ENCODE measurements at regions not wholly inside any gene's neighbourhood (a gene's known extent, or its start where the extent isn't known, plus 50 kb on each side); places are given as distances from the start of the nearest gene placed in this dataset.

GRCh38 chr2:54377901-54378493 lies 78.1 kb upstream of the SPTBN1 start:
- ChIA-PET CTCF (interaction anchor here (0.6 to 1.0 kb wide), 2 partner anchors 68 to 1806 kb away, joined by 3 read pairs; partner anchors contain the start of gene CCDC85A), POLR2A (interaction anchor here (0.8 kb wide), 1 partner anchor 79 kb away, joined by 3 read pairs; no protein-coding TSS in a partner anchor)
- WGBS (ENCODE audit: low lambda C conversion rate): 77% methylated on average over 10 of the region's 10 CpGs

More at GRCh38 chr2:54377901-54378493, 78.1 kb upstream of the SPTBN1 start:
- no peaks in the 10 kb centered on the region; the same call in 1 of the 2 replicates for H3K27me3 ChIP-seq (ENCODE audit: insufficient read depth)
- no peaks in the 10 kb centered on the region for H4K20me1 ChIP-seq (ENCODE audit: insufficient read depth)
- no peaks in the 10 kb centered on the region for H3K79me2 ChIP-seq (ENCODE audit: insufficient read depth)
- no peak for DNase-seq
- no peak overlapping the region for H3K27ac ChIP-seq (ENCODE audit: low read depth in 2 of 2, low read length in 1 of 2)
- no peak overlapping the region for H3K4me2 ChIP-seq
- no peaks in the 10 kb centered on the region for H3K9me2 ChIP-seq
- H3K9me3 ChIP-seq: no peaks in the 10 kb centered on the region
- TF ChIP-seq YY1 (IDR thresholded peaks at IDR 0.05; ENCODE audit: low read depth) (no peak), NRF1 (IDR thresholded peaks at IDR 0.05; ENCODE audit: low read depth, low read length) (no peak), GABPA (IDR thresholded peaks at IDR 0.05; ENCODE audit: low read depth) (no peak), SMC3 (IDR thresholded peaks at IDR 0.05; ENCODE audit: low read depth, low read length) (no peak), CTCF (IDR thresholded peaks at IDR 0.05) (no peak), RAD21 (IDR thresholded peaks at IDR 0.05; ENCODE audit: low read length) (no peak), USF1 (IDR thresholded peaks at IDR 0.05; ENCODE audit: borderline replicate concordance, low read depth) (no peak), GATA2 (CRISPR knock-in tag; IDR thresholded peaks at IDR 0.05) (no peak), EZH2phosphoT487 (IDR thresholded peaks at IDR 0.05; ENCODE audit: borderline replicate concordance, low read depth) (no peak), TAF1 (IDR thresholded peaks at IDR 0.05; ENCODE audit: borderline replicate concordance, low read depth, low read length) (no peak), TCF12 (IDR thresholded peaks at IDR 0.05) (no peak)
- TF ChIP-seq, protein P1, sequence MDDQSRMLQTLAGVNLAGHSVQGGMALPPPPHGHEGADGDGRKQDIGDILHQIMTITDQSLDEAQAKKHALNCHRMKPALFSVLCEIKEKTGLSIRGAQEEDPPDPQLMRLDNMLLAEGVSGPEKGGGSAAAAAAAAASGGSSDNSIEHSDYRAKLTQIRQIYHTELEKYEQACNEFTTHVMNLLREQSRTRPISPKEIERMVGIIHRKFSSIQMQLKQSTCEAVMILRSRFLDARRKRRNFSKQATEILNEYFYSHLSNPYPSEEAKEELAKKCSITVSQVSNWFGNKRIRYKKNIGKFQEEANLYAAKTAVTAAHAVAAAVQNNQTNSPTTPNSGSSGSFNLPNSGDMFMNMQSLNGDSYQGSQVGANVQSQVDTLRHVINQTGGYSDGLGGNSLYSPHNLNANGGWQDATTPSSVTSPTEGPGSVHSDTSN (IDR thresholded peaks at IDR 0.05): no peak
- TF ChIP-seq, protein P2, sequence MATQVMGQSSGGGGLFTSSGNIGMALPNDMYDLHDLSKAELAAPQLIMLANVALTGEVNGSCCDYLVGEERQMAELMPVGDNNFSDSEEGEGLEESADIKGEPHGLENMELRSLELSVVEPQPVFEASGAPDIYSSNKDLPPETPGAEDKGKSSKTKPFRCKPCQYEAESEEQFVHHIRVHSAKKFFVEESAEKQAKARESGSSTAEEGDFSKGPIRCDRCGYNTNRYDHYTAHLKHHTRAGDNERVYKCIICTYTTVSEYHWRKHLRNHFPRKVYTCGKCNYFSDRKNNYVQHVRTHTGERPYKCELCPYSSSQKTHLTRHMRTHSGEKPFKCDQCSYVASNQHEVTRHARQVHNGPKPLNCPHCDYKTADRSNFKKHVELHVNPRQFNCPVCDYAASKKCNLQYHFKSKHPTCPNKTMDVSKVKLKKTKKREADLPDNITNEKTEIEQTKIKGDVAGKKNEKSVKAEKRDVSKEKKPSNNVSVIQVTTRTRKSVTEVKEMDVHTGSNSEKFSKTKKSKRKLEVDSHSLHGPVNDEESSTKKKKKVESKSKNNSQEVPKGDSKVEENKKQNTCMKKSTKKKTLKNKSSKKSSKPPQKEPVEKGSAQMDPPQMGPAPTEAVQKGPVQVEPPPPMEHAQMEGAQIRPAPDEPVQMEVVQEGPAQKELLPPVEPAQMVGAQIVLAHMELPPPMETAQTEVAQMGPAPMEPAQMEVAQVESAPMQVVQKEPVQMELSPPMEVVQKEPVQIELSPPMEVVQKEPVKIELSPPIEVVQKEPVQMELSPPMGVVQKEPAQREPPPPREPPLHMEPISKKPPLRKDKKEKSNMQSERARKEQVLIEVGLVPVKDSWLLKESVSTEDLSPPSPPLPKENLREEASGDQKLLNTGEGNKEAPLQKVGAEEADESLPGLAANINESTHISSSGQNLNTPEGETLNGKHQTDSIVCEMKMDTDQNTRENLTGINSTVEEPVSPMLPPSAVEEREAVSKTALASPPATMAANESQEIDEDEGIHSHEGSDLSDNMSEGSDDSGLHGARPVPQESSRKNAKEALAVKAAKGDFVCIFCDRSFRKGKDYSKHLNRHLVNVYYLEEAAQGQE (IDR thresholded peaks at IDR 0.05; ENCODE audit: low read depth, low read length): no peak
- TF ChIP-seq, protein P3, sequence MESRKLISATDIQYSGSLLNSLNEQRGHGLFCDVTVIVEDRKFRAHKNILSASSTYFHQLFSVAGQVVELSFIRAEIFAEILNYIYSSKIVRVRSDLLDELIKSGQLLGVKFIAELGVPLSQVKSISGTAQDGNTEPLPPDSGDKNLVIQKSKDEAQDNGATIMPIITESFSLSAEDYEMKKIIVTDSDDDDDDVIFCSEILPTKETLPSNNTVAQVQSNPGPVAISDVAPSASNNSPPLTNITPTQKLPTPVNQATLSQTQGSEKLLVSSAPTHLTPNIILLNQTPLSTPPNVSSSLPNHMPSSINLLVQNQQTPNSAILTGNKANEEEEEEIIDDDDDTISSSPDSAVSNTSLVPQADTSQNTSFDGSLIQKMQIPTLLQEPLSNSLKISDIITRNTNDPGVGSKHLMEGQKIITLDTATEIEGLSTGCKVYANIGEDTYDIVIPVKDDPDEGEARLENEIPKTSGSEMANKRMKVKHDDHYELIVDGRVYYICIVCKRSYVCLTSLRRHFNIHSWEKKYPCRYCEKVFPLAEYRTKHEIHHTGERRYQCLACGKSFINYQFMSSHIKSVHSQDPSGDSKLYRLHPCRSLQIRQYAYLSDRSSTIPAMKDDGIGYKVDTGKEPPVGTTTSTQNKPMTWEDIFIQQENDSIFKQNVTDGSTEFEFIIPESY (IDR thresholded peaks at IDR 0.05; ENCODE audit: borderline replicate concordance, low read depth): no peak
- H2AFZ ChIP-seq (ENCODE audit: low read depth): no peak overlapping the region
- no peak overlapping the region for H3K4me3 ChIP-seq (ENCODE audit: low read depth in 2 of 2, low read length in 1 of 2)
- H3K9ac ChIP-seq: no peak overlapping the region
- H3K36me3 ChIP-seq (replicated peaks in 1 of 2; ENCODE audit: control insufficient read depth in 1 of 2, insufficient read depth in 2 of 2, low read length in 1 of 2): no peaks in the 10 kb centered on the region
- no peaks in the 10 kb centered on the region for H3F3A ChIP-seq (replicated peaks; ENCODE audit: insufficient read depth)
- peaks cover 0 to 7% of the 10 kb centered on the region in 2 experiments; a peak in 1 of 4 replicates for H3K4me1 ChIP-seq (ENCODE audit: control insufficient read depth in 1 of 2, insufficient read depth in 2 of 2, low read depth in 1 of 2, low read length in 1 of 2)
